Activated T-cell treated with anti-CD3 and anti-CD28 coated beads, Interleukin-2, amount 50 U/mL, for 4 hours (primary cell): ENCODE measurements at regions not wholly inside any gene's neighbourhood (a gene's known extent, or its start where the extent isn't known, plus 50 kb on each side); places are given as distances from the start of the nearest gene placed in this dataset.

Experiments used
- ATAC-seq, 2 donors: fragments of 200-7000 bp; cut with Tn5 transposase; one replicate each; pipeline ENCODE4 v1.10.0; 2021
- DNase-seq: peaks from one replicate; pipeline ENCODE4 v3.0.0-alpha.2; 2020
- H3K27me3 Mint-ChIP-seq: one replicate; pipeline ENCODE4 v1.8.0; 2021; ENCODE audit warnings: low read depth, mixed read lengths
- H3K36me3 Mint-ChIP-seq: one replicate; pipeline ENCODE4 v1.8.0; 2022; ENCODE audit warnings: mixed read lengths; ENCODE audit not compliant: insufficient read depth
- H3K4me1 Mint-ChIP-seq: one replicate; pipeline ENCODE4 v1.8.0; 2021; ENCODE audit warnings: low read depth, mixed read lengths
- H3K4me3 Mint-ChIP-seq: one replicate; pipeline ENCODE4 v1.8.0; 2021; ENCODE audit warnings: mild to moderate bottlenecking, moderate library complexity, mixed read lengths
- H3K9me3 Mint-ChIP-seq: one replicate; pipeline ENCODE4 v1.8.0; 2021; ENCODE audit warnings: mixed read lengths

DNA sequence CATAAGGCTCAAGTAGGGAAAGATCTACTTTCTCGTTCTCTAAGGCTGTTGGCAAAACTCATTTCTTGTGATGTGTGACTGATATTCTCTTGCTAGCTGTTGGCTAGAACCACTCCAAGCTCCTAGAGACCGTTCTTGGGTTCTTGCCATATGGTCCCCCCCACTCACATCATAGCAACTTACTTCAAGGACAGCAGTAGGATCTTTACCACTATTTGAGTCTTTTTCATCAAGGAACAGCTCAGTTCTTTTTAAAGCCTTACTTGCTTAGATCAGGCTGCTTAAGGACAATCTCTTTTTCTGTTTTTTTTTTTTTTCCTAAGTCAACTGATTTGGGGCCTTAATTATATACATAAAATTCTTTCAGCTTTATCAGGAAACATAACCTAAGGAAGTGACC lies 251.1 kb downstream of the GPR37 start:
- Mint-ChIP-seq H3K27me3 (no peaks in the 10 kb centered on the region), H3K4me3 (no peak overlapping the region), H3K9me3 (no peaks in the 10 kb centered on the region), H3K36me3 (no peaks in the 10 kb centered on the region), H3K4me1 (no peaks in the 10 kb centered on the region)
- no peak for DNase-seq
- ATAC-seq, result no peak

DNA sequence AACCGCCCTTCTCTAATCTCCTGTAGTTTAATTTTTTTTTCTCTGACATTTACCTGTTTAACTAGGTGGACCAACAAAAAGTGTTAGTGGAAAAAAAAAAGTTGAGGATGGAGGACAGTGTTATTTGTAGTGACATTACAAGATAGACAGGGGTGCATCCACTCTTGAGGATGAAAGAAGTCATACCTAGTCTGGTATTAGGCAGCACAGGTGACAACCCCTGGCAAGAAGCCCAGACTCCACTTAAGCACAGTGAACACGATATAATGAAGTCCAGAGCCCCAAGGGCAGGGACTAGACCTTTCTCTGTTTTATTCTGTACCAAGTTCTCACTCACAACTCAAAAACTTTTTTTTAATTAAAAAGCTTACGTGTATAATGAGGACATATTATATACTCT lies 268.4 kb downstream of the GPR37 start:
- DNase-seq (no peak), ATAC-seq (no peak)
- H3K9me3 Mint-ChIP-seq, result peaks cover 5% of the 10 kb centered on the region
- H3K4me1 Mint-ChIP-seq, result no peaks in the 10 kb centered on the region
- no peaks in the 10 kb centered on the region for H3K27me3 Mint-ChIP-seq
- H3K4me3 Mint-ChIP-seq, result no peak overlapping the region
- no peaks in the 10 kb centered on the region for H3K36me3 Mint-ChIP-seq

DNA sequence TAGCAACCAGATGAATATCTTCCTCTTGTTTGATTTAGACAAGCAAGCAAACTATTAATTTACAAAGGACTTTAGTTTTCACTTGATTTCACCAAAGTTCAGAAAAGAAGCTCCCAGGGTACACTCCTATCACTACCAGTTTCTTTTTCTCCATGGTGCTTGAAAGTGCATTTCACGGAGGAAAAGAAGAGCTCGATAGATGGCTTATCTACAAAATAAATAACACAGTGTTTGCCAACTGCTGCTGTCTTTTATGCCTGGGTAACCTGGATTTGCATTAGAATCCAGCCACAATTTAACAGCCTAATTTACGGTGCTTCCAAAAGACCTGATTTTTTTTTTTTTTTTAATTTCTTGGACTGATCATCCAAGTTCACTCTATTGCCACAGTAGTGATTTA lies 275.7 kb downstream of the GPR37 start:
- no peak for DNase-seq
- H3K4me3 Mint-ChIP-seq, result no peak overlapping the region
- ATAC-seq, result no peak
- no peaks in the 10 kb centered on the region for H3K36me3 Mint-ChIP-seq
- no peaks in the 10 kb centered on the region for H3K4me1 Mint-ChIP-seq
- peaks cover 3% of the 10 kb centered on the region for H3K9me3 Mint-ChIP-seq
- H3K27me3 Mint-ChIP-seq, result no peaks in the 10 kb centered on the region

DNA sequence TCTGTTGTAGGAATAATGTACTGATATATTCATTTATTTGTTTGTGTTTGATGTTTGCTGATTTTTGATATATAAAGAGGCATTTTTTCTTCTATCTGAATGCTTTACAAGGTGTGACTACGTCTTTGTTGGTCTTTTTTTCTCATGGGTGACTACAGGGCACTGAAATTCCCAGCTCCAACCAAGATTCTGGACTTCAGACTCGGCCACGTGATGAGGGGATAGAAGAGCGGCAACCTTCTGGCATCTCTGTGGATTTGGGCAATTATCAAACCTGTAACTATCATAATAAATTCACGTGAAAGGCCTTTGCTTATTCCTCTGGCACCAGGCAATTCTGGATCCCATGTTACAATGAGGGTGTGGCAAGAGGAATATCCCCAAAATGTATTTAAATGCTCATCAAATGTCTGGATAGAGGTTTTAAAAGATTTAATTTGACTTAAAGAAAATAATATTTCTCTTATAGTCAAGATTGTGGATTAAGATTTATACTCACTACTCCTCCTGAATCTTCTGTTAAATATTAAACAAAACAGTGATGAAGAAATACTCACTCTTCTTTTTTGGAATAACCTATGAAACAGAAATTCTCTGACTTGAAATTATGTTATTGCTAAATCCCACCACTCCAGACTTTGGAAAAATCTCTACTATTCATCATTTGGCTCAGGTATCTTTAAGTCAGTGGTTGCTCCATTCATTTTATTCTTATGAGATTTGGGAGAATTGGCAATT lies 276.3 kb downstream of the GPR37 start:
- peaks cover 3% of the 10 kb centered on the region for H3K9me3 Mint-ChIP-seq
- H3K36me3 Mint-ChIP-seq, result no peaks in the 10 kb centered on the region
- H3K27me3 Mint-ChIP-seq, result no peaks in the 10 kb centered on the region
- DNase-seq (no peak), ATAC-seq (no peak)
- no peak overlapping the region for H3K4me3 Mint-ChIP-seq
- no peaks in the 10 kb centered on the region for H3K4me1 Mint-ChIP-seq

DNA sequence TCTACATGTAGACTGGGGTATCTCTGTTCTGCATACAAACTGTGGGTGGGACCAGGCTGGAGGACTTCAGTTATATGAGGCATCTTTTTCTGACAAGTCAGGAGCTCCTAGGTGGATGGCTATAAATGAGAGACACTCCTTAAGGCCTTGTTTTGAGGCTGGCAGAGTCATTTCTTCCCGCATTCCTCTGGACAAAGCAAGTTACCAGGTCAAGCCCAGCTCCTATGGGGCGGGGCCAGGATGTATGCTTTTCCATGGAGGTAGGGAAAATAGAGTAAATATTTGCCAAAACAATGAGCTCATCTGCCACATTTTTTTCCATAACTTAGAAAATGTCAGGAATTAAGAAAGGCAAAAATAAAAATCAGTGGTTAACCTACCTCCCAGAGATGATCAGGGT lies 283.4 kb downstream of the GPR37 start:
- H3K9me3 Mint-ChIP-seq, result peaks cover 7% of the 10 kb centered on the region
- DNase-seq, result no peak

DNA sequence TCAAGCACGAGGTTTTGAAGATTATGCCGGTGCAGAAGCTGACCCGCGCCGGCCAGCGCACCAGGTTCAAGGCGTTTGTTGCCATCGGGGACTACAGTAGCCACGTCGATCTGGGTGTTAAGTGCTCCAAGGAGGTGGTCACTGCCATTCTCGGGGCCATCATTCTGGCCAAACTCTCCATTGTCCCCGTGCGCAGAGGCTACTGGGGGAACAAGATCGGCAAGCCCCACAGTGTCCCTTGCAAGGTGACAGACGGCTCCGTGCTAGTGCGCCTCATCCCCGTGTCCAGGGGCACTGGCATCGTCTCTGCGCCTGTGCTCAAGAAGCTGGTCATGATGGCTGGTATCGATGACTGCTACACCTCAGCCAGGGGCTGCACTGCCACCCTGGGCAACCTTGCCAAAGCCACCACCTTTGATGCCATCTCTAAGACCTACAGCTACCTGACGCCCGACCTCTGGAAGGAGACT lies 284.7 kb downstream of the GPR37 start:
- Mint-ChIP-seq H3K27me3 (no peaks in the 10 kb centered on the region), H3K9me3 (peaks cover 7% of the 10 kb centered on the region)
- no peak for ATAC-seq

More for the DNA sequence above, 283.4 kb downstream of the GPR37 start:
- ATAC-seq, result no peak
- Mint-ChIP-seq H3K4me1 (no peaks in the 10 kb centered on the region), H3K4me3 (no peak overlapping the region), H3K27me3 (no peaks in the 10 kb centered on the region), H3K36me3 (no peaks in the 10 kb centered on the region)

DNA sequence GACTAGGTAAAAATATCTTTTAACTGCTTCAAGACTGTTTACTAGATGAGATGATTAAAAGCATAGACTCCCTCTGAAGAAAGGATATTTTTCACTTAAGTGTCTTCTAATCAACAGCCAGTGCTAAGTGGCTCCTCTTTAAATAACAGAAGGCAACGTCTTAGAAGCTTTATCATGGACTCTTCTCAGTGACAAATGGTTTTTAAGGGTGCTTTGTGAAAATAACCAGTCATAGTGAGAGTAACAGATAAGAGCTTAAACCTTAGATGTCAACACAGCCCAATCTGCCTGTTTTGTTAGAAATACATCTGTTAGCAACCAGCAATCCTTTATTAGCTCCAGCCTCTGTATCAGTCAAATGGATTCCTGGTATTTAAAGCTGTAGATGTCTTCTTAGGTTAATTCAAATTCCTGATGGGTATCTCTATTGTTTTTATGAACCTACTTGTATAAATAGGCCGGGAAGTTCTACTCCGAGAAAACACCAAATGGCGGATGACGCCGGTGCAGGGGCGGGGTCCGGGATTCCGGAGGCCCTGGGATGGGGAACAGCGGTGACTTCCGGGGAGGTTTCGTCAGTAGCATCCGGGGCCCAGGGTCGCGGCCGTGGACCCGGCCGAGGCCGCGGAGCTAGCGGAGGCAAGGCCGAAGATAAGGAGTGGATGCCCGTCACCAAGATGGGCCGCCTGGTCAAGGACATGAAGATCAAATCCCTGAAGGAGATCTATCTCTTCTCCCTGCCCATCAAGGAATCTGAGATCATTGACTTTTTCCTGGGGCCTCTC lies 285.4 kb downstream of the GPR37 start:
- H3K4me1 Mint-ChIP-seq, result no peaks in the 10 kb centered on the region
- no peaks in the 10 kb centered on the region for H3K36me3 Mint-ChIP-seq
- no peak for ATAC-seq
- no peaks in the 10 kb centered on the region for H3K27me3 Mint-ChIP-seq
- peaks cover 5% of the 10 kb centered on the region for H3K9me3 Mint-ChIP-seq
- no peak overlapping the region for H3K4me3 Mint-ChIP-seq
- DNase-seq, result no peak

More for the DNA sequence above, 284.7 kb downstream of the GPR37 start:
- no peaks in the 10 kb centered on the region for H3K4me1 Mint-ChIP-seq
- DNase-seq, result no peak
- H3K36me3 Mint-ChIP-seq, result no peaks in the 10 kb centered on the region
- H3K4me3 Mint-ChIP-seq, result no peak overlapping the region

DNA sequence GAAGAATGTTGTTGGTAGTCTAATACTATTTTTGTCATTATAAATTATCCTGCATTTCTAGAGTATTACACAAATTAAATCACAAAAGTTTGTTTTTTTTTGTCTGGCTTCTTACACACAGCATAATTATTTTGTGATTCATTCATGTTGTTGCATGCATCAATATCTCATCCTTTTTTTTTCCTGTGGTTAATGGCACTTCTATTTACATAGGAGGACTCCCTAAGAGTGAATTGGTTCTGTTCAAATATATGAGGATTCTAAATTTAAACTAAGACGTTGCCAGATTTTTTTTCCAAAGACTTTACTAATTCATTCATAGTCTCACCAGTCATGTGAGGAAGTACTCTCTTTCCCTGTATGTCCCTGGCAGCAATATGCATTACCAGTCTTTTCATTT lies 303.3 kb downstream of the GPR37 start:
- peaks cover 3% of the 10 kb centered on the region for H3K9me3 Mint-ChIP-seq

DNA sequence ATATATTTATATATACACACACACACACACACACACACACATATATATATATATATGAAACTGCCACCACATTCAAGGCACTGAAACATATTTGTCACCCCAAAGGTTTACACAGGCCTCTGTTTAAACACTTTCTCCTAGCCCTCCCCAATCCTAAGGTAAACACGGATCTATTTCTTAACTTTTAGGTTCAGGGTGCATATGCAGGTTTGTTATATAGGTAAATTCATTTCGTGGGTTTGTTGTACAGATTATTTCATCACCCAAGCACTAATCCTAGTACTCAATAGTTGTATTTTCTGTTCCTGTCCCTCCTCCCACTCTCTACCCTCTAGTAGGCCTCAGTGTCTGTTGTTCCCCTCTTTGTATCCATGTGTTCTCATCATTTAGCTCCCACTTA lies 305.0 kb downstream of the GPR37 start:
- H3K9me3 Mint-ChIP-seq, result peaks cover under 1% of the 10 kb centered on the region
- ATAC-seq (no peak), DNase-seq (no peak)
- H3K4me3 Mint-ChIP-seq, result no peak overlapping the region
- H3K27me3 Mint-ChIP-seq, result no peaks in the 10 kb centered on the region
- H3K4me1 Mint-ChIP-seq, result no peaks in the 10 kb centered on the region
- H3K36me3 Mint-ChIP-seq, result no peaks in the 10 kb centered on the region

More for the DNA sequence above, 303.3 kb downstream of the GPR37 start:
- Mint-ChIP-seq H3K4me3 (no peak overlapping the region), H3K27me3 (no peaks in the 10 kb centered on the region), H3K36me3 (no peaks in the 10 kb centered on the region), H3K4me1 (no peaks in the 10 kb centered on the region)
- ATAC-seq (no peak), DNase-seq (no peak)

DNA sequence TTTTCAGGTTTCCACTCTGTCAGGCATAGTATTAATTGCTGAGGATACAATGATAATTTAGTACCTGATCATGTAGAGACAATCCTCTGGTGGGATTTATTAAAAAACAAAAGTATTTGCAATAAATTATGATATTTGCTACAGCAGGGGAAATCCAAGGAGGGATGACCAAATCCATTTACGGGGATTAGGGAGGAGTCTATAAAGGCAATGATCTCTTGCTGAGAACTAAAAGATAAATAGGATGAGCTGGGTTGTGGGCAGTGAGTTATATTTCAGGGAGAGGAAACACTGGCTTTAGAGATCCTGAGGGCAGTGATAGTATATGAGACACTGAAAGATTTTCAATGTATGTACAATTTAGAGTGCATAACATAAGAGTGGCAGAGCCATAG lies 305.5 kb downstream of the GPR37 start:
- ATAC-seq, result no peak
- no peaks in the 10 kb centered on the region for H3K36me3 Mint-ChIP-seq
- no peak overlapping the region for H3K4me3 Mint-ChIP-seq
- no peaks in the 10 kb centered on the region for H3K27me3 Mint-ChIP-seq
- no peaks in the 10 kb centered on the region for H3K4me1 Mint-ChIP-seq
- no peaks in the 10 kb centered on the region for H3K9me3 Mint-ChIP-seq
- DNase-seq, result no peak

DNA sequence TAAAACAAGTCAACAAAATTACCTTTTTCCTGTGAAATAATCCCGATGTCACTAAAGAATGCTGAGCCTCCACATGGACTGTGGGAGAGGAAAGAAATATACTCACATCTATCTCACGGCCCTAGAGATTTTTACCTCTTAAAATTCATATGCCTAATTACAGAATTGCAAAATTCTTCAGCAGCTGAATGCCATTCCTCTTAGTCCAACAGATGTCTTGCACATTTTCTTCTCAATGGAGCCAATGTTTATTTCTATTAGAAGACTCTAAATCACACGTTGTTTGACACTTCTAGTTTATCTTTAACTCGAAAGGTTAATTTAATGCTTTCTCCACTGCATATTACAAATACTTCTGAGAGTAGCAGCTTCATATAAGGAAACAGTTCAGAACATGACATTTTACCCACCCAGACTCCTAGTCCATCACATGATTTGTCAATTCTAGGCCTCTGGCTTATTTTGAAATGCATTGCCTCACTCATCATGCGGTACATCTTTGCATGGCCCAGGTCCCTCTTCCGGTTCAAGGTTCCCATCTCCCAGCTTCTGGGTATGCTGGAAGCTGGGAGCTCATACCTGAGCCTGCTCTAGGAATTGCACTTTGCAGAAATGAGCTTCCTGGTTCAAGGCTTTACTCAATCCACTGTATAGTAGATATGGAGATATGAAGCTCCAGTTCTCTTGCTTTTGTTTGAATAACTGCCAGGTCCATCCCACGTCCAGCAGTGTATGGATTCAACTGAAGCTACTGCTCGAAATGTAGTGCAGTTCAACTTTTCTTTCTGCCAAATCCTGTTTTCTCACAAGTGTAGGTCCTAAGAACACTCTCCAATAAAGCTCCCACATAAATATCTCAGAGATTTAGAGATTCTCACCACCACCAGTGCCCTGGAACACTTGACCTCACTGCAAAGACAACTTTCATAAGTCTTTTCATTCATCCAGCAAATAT lies 306.2 kb downstream of the GPR37 start:
- Mint-ChIP-seq H3K36me3 (no peaks in the 10 kb centered on the region), H3K9me3 (no peaks in the 10 kb centered on the region), H3K4me3 (no peak overlapping the region), H3K4me1 (no peaks in the 10 kb centered on the region), H3K27me3 (no peaks in the 10 kb centered on the region)
- DNase-seq, result no peak
- ATAC-seq, result no peak

DNA sequence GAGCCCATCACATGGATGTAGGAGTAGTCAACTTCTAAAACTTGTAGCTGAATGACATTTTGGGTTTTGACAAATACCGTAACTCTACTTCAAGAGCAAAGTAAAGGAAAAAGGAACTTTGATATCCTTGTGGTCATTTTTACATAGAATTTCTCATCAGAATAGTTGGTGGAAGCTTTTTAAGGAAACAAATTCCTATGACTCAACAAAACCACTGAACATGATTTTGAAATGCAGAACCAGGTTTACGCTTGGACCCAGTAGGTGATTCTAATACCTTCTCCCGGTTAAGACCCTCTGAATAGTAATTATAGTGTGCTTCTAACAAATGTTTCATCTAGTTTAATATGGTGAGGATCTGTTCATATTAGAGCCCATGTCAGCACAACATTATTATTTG lies 307.8 kb downstream of the GPR37 start:
- no peak for DNase-seq
- Mint-ChIP-seq H3K36me3 (no peaks in the 10 kb centered on the region), H3K27me3 (no peaks in the 10 kb centered on the region), H3K4me3 (no peak overlapping the region), H3K4me1 (no peaks in the 10 kb centered on the region), H3K9me3 (no peaks in the 10 kb centered on the region)
- ATAC-seq, result no peak

DNA sequence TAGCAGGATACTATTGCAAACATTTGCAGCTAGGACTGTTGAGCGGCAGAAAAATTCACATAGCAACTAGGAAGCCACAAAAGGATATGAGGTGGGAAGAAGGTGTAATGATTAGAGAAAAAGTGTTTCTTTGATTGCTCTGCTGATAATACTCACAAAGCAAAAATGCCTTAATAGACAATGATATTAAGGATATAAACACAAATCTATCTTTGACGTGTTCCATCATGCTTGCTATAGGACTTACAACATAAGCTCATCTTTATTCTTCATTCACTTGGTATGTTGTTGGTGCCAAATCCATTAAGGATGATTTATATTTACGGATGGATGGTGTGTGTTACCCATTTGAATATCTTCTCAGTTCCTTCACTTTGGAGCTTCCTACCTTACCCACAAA lies 309.3 kb downstream of the GPR37 start:
- no peaks in the 10 kb centered on the region for H3K36me3 Mint-ChIP-seq
- H3K4me3 Mint-ChIP-seq, result no peak overlapping the region
- H3K4me1 Mint-ChIP-seq, result no peaks in the 10 kb centered on the region
- H3K27me3 Mint-ChIP-seq, result no peaks in the 10 kb centered on the region
- ATAC-seq (no peak), DNase-seq (no peak)
- H3K9me3 Mint-ChIP-seq, result no peaks in the 10 kb centered on the region

DNA sequence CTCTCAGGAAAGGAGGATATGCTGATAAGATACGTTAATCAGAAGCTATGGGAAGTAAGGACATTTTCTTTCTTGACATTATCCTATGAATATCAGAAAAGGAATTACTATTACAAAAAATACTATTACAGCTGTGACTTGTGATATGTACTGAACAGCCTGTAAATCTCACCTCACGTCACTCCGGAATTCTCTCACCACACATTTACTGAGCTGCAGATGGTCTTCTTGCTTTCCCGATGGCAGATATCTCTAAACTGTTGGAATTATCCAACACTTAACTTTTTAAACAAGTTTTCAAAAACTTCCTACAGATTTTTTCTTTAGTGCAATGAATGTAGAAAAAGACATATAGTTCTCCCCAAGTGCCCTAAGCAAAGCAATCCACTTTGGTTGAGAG lies 313.4 kb downstream of the GPR37 start:
- Mint-ChIP-seq H3K4me3 (no peak overlapping the region), H3K36me3 (no peaks in the 10 kb centered on the region), H3K4me1 (no peaks in the 10 kb centered on the region), H3K27me3 (no peaks in the 10 kb centered on the region), H3K9me3 (no peaks in the 10 kb centered on the region)
- DNase-seq, result no peak
- ATAC-seq, result no peak
